ENCODE measurements at regions not wholly inside any gene's neighbourhood (a gene's known extent, or its start where the extent isn't known, plus 50 kb on each side); places are given as distances from the start of the nearest gene placed in this dataset.

- no peak overlapping the region for H3K27ac ChIP-seq
- TF ChIP-seq CTCF (conservative IDR thresholded peaks at IDR 0.05), result no peak
Measured at GRCh38 chr11:96447208-96448110, 57.6 kb downstream of the JRKL start.

GRCh38 chr11:96448225-96448624 lies 58.4 kb downstream of the JRKL start:
- TF ChIP-seq CTCF (conservative IDR thresholded peaks at IDR 0.05), result no peak
- no peak overlapping the region for H3K27ac ChIP-seq

GRCh38 chr11:96456111-96456510 lies 66.3 kb downstream of the JRKL start:
- TF ChIP-seq CTCF (conservative IDR thresholded peaks at IDR 0.05), result no peak
- H3K27ac ChIP-seq, result no peak overlapping the region

GRCh38 chr11:96459751-96460150 lies 69.9 kb downstream of the JRKL start:
- no peak for TF ChIP-seq CTCF (conservative IDR thresholded peaks at IDR 0.05)
- H3K27ac ChIP-seq, result no peak overlapping the region

GRCh38 chr11:96461871-96462270 lies 72.1 kb downstream of the JRKL start:
- no peak for TF ChIP-seq CTCF (conservative IDR thresholded peaks at IDR 0.05)
- no peak overlapping the region for H3K27ac ChIP-seq

GRCh38 chr11:96464700-96465307 lies 75.0 kb downstream of the JRKL start:
- TF ChIP-seq CTCF (conservative IDR thresholded peaks at IDR 0.05), result peak; percentile 80
- H3K27ac ChIP-seq, result no peak overlapping the region

- TF ChIP-seq CTCF (conservative IDR thresholded peaks at IDR 0.05), result no peak
- no peak overlapping the region for H3K27ac ChIP-seq
Measured at GRCh38 chr11:96465512-96465911, 75.7 kb downstream of the JRKL start.
